HG02938 (cell line): ENCODE measurements at regions not wholly inside any gene's neighbourhood (a gene's known extent, or its start where the extent isn't known, plus 50 kb on each side); places are given as distances from the start of the nearest gene placed in this dataset.
"Not testable (repeated sequence)": the region's sequence is repeated elsewhere in the genome, so short reads cannot be mapped to it uniquely, and the experiment has no call there.

ENCODE experiments used
- ATAC-seq: cut with Tn5 transposase; IDR thresholded peaks from one replicate; pipeline ENCODE4 v1.9.1; 2021; ENCODE audit warnings: mild to moderate bottlenecking, moderate library complexity; ENCODE audit not compliant: unreplicated experiment

- no peak for ATAC-seq
Measured at GRCh38 chr2:192828175-192828574, 633.4 kb upstream of the TMEFF2 start.

- no peak for ATAC-seq
Measured at GRCh38 chr2:192827735-192828134, 633.0 kb upstream of the TMEFF2 start.

DNA sequence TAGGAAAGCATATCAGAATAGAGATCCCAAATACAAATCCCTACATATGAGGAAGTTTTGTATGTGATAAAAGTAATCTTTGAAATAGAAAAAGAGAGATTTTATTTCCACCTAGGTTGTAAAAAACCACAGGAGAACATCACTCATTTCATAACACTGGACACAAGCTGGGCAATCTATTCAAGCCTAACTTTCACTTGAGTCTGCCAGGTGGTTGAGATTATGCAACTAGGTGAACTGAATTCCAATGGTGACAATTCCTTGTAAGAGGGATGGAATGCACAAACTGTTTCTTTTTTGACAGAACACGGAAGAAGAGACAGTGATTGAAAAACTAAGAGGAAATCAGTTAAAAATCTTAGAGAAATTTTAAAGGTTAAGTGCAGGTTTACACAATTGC lies 619.6 kb upstream of the TMEFF2 start:
- ATAC-seq, result no peak

DNA sequence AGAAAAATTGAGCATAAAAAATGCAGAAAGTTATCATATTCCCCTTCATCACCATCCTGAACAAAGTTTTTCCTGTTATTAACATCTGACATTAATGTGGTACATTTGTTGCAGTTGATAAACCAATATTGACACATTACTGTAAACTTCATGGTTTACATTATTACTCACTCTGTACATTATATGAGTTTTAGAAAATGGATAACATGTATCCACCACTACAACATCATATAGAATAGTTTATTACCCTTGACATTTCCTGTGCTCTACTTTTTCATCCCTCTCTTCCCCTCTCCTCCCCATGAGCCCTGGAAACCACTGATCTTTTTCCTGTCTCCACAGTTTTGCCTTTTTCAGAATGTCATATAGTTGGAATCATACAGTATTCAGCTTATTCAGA lies 618.6 kb upstream of the TMEFF2 start:
- ATAC-seq, result no peak

GRCh38 chr2:192809173-192809572 lies 614.4 kb upstream of the TMEFF2 start:
- no peak for ATAC-seq

- ATAC-seq, result no peak
Measured at GRCh38 chr2:192783643-192784042, 588.9 kb upstream of the TMEFF2 start.

DNA sequence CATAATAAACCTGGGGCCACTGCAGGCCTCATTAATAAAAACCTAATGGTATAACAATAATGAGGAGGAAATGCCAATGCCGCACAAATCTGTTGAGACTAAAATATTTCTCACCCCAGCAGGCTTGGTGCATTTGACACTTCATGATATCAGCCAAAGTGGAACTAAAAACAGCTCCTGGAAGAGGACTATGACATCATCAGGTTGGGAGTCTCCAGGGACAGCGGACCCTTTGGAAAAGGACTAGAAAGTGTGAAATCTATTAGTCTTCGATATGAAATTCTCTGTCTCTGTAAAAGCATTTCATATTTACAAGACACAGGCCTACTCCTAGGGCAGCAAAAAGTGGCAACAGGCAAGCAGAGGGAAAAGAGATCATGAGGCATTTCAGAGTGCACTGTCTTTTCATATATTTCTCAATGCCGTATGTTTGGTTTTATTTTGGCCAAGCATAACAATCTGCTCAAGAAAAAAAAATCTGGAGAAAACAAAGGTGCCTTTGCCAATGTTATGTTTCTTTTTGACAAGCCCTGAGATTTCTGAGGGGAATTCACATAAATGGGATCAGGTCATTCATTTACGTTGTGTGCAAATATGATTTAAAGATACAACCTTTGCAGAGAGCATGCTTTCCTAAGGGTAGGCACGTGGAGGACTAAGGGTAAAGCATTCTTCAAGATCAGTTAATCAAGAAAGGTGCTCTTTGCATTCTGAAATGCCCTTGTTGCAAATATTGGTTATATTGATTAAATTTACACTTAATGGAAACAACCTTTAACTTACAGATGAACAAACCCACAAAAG lies 580.9 kb upstream of the TMEFF2 start:
- no peak for ATAC-seq

GRCh38 chr2:192775011-192775410 lies 580.3 kb upstream of the TMEFF2 start:
- no peak for ATAC-seq

- ATAC-seq, result no peak
Measured at GRCh38 chr2:192773044-192773443, 578.3 kb upstream of the TMEFF2 start.

DNA sequence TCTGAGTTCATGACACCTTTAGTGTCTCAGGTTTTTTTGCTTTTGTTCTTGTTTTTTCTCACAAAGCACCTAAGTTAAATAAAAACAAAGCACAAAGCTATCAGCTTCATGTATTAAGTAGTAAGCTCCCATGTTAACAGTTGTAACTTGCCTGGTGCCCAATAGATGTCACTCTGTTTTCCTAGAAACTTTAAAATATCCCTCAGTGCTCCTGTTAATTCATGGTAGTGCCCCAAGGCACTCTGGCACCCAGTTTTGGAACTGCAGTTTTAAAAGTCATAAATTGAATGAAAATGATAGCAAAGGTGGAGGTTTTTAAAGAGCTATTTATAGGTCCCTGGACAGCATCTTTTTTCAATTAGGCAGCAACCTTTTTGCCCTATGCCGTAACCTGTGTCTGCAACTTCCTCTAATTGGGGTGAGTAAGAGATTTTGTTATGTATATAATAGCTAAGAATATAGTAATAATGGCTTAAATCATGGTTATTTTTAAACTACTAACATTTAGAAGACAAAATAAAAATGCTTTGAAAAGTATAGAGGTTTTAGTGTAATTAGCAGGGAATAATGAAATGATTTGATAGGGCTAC lies 555.0 kb upstream of the TMEFF2 start:
- no peak for ATAC-seq

GRCh38 chr2:192741889-192742288 lies 547.2 kb upstream of the TMEFF2 start:
- no peak for ATAC-seq

GRCh38 chr2:192735447-192735846 lies 540.7 kb upstream of the TMEFF2 start:
- ATAC-seq, result no peak

DNA sequence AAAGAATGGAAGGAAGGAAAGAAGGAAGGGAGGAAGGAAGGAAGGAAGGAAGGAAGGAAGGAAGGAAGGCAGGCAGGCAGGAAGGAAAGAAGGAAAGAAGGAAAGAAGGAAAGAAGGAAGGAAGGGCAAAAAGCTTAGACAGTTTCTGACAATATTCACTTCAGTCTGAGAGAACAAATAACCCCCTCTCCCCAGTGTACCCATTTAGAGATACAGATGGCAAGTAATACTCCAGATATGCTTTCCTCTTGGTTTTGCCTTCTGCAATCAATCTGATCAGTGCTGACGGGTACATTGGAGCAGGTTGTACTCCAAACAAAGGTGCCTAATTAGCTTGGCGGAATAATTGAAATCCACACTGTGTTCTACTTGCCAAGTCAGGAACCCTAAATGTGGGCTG lies 534.6 kb upstream of the TMEFF2 start:
- no peak for ATAC-seq

- ATAC-seq, result no peak
Measured at GRCh38 chr2:192725991-192726390, 531.3 kb upstream of the TMEFF2 start.

- no peak for ATAC-seq
Measured at GRCh38 chr2:192719629-192720028, 524.9 kb upstream of the TMEFF2 start.

- ATAC-seq, result no peak
Measured at GRCh38 chr2:192718340-192718739, 523.6 kb upstream of the TMEFF2 start.

- ATAC-seq, result no peak
Measured at GRCh38 chr2:192700934-192701333, 506.2 kb upstream of the TMEFF2 start.

- ATAC-seq, result no peak
Measured at GRCh38 chr2:192697880-192698279, 503.1 kb upstream of the TMEFF2 start.

- no peak for ATAC-seq
Measured at GRCh38 chr2:192696857-192697256, 502.1 kb upstream of the TMEFF2 start.

DNA sequence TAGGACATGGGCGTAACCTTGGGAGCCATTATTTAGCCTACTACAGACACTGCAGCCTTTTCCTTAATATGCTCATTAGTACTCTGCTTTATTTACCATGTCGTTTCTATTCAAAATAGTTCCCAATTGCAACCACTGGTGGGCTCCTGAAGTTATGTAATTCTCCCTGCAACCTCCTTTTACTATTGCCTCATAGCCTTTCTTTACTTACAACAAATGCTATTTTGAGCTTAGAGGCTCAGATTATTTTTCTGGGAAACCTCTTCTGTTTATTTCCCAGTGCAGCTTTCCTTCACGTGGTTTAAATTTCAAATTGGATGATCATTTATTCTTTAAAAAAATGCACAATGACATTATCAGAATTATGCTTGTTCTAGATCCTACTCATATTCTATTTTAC lies 492.3 kb upstream of the TMEFF2 start:
- no peak for ATAC-seq

- ATAC-seq, result not testable (repeated sequence)
Measured at GRCh38 chr2:192682511-192682910, 487.8 kb upstream of the TMEFF2 start.

- ATAC-seq, result no peak
Measured at GRCh38 chr2:192675681-192676080, 480.9 kb upstream of the TMEFF2 start.
